MV-4-11 (cell line): ENCODE measurements at regions not wholly inside any gene's neighbourhood (a gene's known extent, or its start where the extent isn't known, plus 50 kb on each side); places are given as distances from the start of the nearest gene placed in this dataset.

Experiments used
- DNase-seq: peaks from one replicate; lab custom pipeline; 2025; lab: John Stamatoyannopoulos, UW

DNA sequence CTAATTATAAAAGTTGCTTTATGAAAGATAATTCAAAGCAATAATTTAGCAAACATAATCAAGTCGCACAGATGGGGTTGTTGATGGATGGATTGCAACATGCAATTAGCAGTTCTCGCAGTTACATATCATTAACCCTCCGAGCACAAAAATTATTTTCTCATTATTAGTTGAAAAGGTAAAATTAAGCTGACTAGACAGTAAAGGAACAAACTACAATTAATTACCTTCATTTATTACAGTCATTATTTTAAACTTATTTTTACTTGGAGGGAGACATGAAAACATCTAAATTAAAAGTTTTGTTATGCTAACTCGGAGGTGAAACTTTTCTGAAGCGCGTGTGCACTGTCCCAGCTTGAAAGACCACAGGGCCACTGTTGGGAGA is 146.9 kb downstream of the PHETA1 start:
- no peak for DNase-seq

DNA sequence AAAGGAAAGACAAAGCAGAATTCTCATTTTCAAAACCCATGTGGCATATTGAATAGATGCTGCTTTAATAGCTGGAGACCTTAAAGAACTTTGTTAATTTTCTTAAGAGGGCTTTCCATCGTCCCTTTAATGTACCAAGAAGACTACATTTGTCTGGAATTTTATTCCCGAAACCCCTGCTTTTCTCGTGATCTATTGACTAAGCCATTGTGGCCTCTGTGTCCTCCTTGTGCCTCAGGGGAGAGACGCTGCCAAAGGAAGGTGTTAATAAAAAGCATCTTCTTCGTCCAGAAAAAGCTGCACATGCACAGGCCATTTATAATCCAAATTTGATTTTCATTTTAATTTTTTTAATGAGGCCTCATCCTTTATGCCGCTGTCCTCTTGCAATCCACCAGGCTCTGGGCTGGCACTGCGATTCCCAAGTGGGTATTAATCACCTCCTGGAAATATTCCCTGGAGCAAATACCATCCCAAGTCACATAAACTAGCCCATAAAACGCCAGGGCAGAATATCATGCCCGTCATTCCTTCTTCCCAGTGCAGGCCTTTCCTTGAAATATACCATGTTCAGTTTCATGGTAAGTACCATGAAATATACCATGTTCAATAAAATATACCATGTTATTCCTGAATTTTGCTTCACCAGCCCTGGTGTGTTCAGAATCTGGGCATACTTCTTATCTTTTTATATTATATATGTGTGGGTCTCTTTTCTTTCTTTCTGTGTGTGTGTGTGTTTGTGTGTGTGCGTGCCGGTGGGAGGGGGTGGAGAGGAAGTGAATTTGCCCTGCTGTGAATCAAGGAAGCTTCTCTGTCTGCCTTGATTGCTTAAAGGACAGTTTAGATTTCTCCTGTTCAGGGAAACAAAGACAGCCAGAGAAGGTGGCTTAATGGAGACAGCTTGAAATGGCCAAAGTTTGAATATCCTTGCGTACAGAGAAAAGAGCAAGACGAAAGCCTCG is 147.6 kb downstream of the PHETA1 start:
- no peak for DNase-seq

DNA sequence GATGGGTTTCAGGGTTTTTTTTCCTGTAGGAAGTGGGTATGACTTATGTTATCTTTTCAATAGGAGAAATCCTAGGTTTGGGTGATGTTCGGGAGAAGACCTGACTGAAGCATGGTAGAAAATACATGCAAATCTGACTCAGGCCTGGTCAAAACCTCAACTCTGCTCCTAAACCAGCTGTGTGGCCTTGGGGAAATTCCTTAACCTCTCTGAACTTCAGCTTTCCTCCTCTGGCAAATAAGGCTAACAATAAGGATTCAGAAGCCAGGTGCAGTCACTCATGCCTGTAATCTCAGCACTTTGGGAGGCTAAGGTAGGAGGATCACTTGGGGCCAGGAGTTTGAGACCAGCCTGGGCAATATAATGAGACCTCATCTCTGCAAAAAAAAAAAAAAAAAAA is 148.5 kb downstream of the PHETA1 start:
- no peak for DNase-seq

DNA sequence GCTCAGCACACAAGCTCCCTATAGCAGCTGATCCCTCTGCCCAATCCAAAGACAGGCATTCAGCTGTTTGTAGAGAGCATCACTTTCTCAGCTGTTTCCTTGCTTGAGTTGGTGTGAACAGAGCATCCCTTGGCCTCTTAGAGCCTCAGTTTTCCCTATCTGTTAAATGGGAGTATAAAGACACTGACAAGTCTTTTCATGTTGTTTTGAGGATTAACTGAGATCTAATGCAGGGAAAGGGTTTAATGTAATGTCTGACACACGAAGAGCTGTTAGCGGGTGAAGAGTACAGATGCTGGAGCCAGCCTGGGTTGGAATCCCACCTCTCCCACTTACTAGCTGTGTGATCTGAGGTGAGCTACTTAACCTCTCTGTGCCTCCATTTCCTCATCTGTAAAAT is 149.5 kb downstream of the PHETA1 start:
- DNase-seq: no peak

DNA sequence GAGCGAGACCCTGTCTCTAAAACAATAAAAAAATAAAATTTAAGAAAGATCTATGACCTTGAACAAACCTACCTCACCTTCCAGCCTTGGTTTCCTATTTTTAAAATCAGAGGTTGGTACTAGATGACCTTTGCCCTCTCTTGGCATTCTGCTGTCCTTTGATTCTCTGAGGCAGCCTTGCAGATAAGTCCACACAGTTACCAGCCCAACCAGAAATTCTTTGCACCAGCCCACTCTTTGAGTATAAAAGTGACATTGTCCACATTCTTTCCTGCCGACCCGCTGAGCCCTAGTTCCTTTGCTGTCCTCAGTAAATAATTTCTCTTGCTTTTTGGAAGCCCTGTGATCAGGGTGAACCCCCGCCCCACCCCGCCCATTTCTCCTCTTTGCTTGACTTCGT is 150.4 kb downstream of the PHETA1 start:
- DNase-seq: no peak

DNA sequence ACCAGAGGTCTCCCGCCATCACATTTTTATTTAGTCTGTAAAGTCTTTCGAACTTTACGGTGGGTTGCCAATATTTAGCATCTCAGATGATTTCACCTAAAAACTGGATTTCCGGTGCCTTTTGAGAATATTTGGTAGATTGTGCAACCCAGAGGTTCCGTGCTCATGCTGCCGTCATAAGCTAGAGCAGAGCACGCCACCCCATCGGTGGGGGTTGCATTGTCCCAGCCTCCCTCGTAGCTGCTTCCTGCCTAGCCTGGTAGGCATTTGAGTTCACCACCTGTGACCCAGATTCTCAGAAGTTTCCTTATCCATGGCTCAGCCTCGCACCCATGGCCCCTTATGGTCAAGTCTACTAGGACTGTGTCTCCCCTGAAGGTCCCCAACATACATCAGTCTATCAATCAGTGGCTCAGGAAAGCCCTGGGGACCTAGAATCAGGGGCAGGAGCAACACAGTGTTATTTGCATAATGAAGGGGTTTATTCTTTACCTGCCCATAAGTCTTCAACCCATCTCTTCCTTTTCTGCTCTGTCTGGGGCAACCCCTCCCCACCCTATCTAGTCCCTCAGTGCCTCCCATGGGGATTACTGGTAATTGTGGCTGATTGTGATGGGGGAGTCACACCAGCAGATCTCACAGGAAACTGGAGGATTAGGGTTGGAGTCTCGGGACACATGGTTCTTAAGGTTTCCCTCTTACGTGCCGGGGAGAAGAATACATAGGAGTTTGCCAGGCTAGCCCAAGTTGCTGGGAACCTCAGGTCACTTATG is 152.3 kb downstream of the PHETA1 start:
- DNase-seq: peak; percentile 22

DNA sequence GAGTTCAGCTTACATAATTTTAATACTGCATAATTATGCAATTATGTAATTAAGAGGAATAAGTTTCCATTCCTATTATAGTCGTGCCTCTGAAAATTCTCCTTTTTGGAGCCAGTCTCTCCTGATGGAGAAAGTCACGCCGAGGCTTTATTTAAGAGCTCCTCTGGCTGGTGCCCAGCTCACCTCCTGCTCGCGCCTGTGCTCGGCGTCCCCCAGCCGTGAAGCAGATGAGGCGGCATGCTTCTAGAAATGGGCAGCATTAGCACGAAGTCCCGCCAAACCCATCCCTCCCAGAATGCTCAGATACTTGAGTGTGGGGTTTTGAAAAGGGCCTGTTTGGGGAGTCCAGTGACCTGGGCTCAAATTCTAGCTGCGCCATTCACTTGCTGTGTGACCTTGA is 153.0 kb downstream of the PHETA1 start:
- no peak for DNase-seq

DNA sequence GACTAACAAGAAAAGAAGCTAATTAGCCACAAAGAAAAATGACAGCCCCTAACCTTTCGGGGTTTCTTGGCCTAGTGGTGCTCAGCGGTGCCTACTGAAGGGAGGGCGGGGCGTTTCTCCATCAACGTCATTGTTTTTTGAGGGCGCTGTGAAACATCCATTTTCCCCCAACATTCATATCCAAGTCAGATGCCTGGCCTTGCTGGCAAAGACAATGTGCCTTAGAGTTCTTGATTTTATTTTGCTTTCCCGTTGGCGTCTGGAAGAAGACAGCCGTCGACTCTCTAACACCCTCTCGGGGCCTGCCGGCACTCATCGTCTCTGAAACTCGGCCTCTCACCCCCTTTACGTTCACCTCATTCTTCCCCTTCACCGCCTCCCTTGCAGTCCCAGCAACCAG is 154.5 kb downstream of the PHETA1 start:
- DNase-seq: no peak

DNA sequence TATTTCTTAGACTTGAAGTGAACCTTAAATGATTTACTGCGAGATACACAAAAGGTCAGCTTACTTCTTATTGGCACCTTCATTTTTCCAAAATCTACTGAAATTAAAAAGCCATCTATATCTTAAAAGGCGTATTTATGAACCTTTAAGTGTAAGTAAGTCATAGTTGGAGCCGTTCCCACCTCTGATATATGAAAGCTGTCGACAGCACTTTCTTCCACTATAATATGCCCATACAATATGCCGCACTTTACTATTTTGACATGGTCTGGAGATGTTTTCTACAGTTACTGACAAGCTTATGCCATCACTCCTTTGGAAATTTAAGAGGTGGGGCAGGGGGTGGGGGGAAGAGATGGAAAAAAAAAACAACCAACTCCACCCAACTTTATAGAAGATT is 155.3 kb downstream of the PHETA1 start:
- no peak for DNase-seq

DNA sequence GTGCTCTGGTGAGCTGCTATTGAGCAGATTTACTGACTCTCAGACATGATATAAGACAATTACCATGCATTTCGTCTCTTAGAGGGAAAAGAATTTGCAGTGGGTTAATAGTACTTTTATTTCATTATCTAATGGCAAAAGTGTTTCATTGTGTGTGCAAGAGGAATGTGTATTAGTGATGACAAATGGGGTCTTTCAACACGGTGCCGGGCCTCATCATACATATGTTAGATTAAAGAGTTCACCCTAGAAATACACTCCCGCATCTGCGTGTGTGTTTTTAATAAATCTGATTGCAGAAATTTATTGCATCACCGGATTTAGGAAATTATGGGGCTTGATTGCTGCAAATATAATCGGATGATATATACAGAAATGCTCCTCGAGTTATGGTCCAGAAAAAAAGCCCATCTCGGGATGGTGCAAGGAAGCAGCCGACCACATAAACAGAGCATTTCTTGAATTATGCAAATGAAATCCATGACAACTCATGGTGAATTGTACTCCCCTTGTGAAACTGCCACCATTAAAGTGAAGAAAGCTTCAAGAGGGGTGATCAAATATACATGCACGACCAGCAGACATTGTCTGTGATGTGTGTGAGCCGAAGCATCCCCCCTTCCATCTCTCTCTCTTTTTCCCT is 156.0 kb downstream of the PHETA1 start:
- no peak for DNase-seq

DNA sequence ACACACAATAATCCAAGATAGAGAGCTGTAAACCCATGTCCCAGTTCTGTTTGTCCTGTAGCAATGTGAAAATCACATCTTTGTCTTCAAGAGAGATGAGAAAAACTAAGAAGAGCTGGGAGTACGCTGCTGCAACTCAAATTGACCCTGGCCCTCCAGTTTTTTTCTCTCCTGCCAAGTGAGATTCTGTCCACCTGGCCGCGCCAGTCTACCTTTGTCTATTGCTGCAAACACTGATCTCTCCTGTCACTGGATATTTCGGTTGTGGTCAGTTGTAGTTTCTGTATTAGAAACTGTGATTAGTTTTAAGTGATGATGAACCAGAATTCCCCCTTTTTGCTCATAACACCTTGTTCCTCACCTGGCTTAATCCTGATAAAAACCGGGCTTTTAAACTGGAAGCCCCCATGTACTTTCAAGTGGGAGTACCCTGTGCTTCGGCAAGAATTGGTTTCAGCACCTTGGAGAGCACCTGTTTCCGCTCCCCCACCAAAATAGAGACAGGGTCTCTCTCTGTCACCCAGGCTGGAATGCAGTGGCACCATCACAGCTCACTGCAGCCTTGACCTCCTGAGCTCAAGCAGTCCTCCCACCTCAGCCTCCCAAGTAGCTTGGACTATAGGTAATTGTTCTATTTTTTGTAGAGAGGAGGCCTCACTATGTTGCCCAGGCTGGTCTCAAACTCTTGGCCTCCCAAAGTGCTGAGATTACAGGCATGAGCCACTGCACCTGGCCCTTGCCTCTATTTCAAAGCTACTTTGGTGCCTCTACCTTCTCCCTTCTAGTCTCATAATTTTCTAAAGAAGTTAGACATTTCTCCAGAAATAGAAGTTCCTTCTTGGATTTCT is 156.8 kb downstream of the PHETA1 start:
- no peak for DNase-seq

DNA sequence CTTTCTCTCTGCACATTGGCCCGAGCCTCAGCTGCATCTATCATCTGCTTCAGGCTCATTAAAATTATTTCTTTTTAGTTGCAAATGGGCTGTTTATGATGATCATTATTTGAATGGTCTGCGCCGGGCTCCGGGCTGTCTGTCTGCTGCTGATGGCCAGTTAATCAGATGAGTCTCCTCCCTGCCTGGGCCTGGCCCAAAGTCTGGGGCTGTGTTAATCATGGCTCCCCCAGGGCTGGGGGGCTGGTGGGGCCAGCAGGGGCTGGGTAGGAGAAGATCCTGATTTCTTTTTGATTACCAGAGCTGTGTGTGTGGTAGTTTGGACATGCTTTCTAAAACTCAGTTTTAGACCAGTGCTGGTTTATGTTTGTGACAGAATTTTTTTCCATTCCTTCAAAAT is 159.1 kb downstream of the PHETA1 start:
- DNase-seq: no peak

DNA sequence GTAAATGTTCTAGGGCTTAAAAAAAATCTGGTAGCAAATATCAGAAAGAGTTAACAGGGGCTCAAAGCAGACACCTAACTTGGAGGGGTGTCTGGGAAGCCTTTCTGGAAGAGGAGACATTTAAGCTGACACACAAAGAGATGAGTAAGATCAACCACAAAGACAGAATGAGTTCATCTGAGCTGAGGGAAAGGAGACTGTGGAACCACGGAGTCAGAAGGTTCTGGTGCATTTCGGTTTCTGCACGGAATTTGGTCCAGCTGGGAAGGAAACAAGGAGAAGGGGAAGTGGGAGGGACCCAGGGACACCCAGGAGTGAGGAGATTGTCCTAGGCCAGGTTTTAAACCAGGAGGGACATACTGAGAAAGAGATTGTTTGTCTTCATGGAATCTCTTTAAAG is 161.1 kb downstream of the PHETA1 start:
- DNase-seq: no peak

DNA sequence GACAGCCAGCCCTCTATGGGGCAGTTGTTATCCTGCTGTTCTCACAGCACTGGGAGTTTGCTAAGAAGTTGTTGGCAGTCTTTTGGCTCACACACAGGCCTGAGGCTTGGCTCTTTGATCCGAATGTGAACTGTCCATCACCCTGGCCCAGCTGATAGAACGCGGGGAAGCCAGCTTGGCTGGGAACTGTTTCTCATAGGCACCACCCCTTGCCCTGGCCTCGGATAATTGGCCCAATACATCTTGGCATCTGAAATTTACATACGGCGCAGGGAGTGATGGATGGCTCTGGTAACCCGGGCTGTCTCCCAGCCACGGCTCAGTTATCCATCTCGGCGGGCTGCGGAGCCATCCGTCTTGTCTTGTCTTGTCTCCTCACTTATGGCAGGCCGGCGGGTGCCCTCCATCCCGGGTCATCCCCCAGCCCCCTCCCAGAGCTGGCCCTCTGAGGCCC is 164.1 kb downstream of the PHETA1 start:
- DNase-seq: no peak

DNA sequence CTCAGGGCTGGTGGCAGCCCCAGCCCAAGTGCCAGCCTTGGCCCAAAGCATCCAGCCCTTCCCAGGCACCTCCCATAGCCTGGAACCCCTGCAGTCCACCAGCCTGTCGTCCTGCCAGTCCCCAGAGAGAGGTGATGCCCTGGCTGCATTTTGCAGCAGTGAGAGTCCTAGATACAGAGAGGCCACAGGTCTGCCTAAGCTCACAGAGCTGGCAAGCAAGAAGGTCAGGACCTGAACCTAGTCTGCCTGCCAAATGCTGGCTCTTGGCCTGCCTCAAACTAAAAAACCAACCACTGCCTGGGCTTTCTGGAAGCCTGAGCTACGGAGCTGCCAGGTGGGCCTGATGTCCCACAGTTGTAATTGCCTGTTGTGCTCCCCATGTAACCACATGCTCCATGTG is 164.9 kb downstream of the PHETA1 start:
- no peak for DNase-seq

DNA sequence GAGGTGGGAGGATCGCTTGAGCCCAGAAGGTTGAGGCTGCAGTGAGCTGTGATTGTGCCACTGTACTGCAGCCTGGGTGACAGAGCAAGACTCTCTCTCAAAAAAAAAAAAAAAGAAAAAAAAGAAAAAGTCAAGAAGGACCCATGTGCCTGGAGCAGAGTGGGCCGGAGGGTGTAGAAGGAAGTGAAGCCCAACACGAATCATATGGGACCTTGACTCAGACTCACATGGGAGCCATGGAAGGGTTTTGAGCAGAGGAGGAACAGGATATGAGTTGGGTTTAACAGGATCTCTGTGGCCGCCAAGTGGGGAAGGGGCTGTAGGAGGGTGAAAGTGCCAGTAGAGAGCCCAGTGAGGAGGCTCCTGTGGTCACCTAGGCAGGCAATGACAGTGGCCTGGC is 165.4 kb downstream of the PHETA1 start:
- peak; percentile 21 for DNase-seq

DNA sequence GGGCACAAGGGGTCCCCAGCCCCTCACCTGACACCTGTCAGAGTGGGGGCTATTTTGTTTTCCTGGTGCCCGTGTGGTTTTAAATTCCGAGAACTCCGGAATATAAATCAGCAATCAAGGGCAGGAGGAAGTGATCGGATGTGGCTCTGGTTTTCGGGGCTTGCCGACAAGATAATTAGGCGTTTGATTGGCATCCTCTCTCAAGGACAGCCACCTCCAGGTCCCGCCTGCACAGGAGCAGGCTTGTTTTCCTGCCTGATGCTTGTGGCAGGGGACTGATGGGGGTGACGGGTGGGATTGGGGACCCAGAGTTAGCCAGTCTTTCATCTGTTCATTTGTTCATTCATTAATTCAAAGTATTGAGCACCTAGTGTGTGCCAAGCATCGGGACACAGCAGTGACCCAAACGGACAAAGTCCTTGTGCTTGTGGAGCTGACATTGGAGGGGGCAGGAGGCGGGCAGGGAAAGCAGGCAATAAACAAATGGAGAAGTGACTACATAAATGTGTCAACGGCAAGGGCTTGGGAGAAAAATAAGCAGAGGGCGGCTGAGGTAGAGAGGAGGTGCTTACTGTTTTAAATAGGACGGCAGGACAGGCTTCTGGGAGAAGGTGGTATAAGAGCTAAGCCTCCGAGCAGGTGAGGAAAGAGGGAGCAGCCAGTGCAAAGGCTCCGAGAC is 166.5 kb downstream of the PHETA1 start:
- peak; percentile 4 for DNase-seq

DNA sequence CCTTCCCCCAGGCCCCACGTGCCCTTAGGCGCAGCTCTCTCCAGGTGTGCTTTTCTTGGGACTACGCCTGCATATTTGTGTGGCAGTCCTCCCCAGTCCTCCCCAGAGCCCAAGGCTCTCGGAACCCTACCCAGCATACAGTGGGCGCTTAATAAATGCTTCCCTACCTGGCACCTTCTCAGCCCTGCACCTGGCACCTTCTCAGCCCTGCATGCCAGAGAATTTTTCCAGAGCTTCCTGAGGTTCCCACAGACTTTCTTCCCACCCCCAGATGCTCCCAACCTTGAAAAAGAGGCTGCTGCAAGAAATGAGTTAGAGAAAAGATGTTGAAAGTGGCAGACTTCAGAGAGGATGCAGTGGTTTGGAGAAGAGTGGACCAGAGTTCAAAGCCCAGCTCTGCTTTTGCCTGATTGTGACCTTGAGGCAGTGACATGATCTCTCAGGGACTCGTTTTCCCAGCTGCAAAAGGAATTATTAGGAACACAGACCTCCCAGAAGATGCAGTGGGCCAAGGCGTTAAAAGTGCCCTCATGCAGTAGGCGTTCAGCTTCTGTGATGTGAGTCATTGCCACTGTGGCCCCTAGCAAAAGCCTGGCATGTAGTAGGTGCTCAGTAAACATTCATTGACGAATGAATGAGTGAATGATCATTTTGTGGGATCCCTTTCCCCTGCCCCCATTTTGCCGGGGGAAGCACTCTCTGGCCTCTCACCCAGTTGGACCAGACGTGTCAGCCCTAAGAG is 167.2 kb downstream of the PHETA1 start:
- DNase-seq: no peak

DNA sequence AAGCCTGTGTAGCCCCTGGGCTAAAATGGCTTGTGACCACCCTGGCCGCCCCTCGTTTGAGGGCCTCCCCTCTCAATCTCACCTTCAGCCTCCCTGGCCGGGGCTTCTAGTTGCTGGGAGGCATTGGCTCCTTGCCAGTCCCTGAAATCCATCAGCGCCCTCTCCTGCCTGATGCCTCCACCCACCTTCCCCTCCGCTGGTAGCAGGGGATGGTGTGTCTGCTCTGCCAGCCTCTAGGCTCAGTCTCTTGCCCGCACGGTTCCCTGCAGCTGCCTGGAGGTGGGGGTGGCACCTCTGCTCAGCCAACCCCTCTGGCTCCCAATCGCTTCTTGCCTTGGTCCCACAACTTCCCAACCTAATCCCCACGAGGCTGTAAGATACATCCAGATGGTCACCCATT is 167.9 kb downstream of the PHETA1 start:
- DNase-seq: no peak

DNA sequence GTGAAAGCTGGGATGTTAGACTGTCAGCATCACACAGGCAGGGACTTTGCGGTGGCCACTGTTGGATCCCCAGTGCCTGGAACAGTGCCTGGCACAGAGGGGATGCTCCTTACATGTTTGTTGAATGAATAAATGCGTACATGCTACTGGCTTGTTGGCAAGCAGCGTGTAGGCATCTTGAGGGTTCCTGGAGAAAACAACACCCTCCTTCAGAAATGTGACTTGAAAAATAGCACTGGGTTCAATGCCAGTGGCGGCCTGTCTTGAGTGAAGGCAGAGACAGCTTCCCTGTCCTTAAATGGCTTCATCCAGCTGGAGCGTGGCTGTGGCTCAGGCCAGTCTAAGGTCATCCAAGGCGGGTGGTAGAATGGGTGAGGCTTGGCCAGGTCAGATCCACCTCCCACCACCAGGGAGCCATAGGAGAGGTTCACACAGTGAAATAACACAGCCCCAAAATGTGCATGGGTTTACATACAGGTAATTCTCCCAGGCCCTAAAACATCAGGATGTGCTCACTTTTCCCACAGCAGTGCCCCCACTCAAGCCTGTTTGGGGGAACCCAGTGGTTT is 171.4 kb downstream of the PHETA1 start:
- no peak for DNase-seq
